ENCODE measurements at regions not wholly inside any gene's neighbourhood (a gene's known extent, or its start where the extent isn't known, plus 50 kb on each side); places are given as distances from the start of the nearest gene placed in this dataset.

GRCh38 chr3:5732081-5732480 lies 544.6 kb downstream of the EDEM1 start:
- Histone ChIP-seq H4K20me1 (replicated peaks; ENCODE audit: control insufficient read depth, extremely low read depth, insufficient read depth, low read length) (no peaks in the 10 kb centered on the region), H3K9ac (replicated peaks; ENCODE audit: extremely low read depth, insufficient read depth, low read length) (no peak overlapping the region), H3K4me2 (ENCODE audit: insufficient read depth, low read length) (no peak overlapping the region), H3K9me1 (replicated peaks; ENCODE audit: control insufficient read depth, extremely low read depth, insufficient read depth, low read length) (no peaks in the 10 kb centered on the region), H3K4me1 (ENCODE audit: control insufficient read depth, extremely low read depth, insufficient read depth, low read length) (no peaks in the 10 kb centered on the region), H3K27ac (ENCODE audit: insufficient read depth, low read depth, low read length) (no peak overlapping the region), H3K4me3 (replicated peaks in 1 of 3; ENCODE audit: insufficient read depth in 1 of 3, low read depth in 1 of 3, low read length in 3 of 3) (no peak overlapping the region), H3K27me3 (ENCODE audit: control insufficient read depth in 2 of 2, insufficient read depth in 2 of 2, low read length in 2 of 2) (no peaks in the 10 kb centered on the region), H2AFZ (ENCODE audit: low read depth, low read length) (no peak overlapping the region), H3K9me3 (replicated peaks; ENCODE audit: control insufficient read depth, insufficient read depth, low read length) (no peaks in the 10 kb centered on the region), H3K79me2 (ENCODE audit: control insufficient read depth, insufficient read depth, low read length) (no peaks in the 10 kb centered on the region), H3K36me3 (ENCODE audit: control insufficient read depth in 2 of 2, extremely low read depth in 1 of 2, insufficient read depth in 2 of 2, low read length in 2 of 2) (no peaks in the 10 kb centered on the region)
- DNase-seq (ENCODE audit: low read depth, low spot score) = no peak
- dilution Hi-C loops (cut with MboI; ENCODE audit: extremely low pct_ligation_motif_present, low sequenced_read_pairs) = no loop called here
- POLR2A ChIA-PET = no interaction called here
- no peak for TF ChIP-seq EZH2 (IDR thresholded peaks at IDR 0.05; ENCODE audit: borderline replicate concordance, low read depth, low read length, severe bottlenecking)
- TF ChIP-seq FOS (IDR thresholded peaks at IDR 0.05; ENCODE audit: borderline replicate concordance, insufficient read depth, low read length) = no peak
- TF ChIP-seq POLR2AphosphoS5 (IDR thresholded peaks at IDR 0.05; ENCODE audit: insufficient read depth, low read depth, low read length) = no peak
- no peak for TF ChIP-seq JUN (IDR thresholded peaks at IDR 0.05; ENCODE audit: borderline replicate concordance, insufficient read depth, insufficient read length, low read depth)
- no peak for TF ChIP-seq GATA2 (IDR thresholded peaks at IDR 0.05; ENCODE audit: insufficient read depth, insufficient read length, low read depth, low read length)
- TF ChIP-seq MAX (IDR thresholded peaks at IDR 0.05; ENCODE audit: insufficient read depth, insufficient read length) = no peak
- no peak for TF ChIP-seq CTCF (IDR thresholded peaks at IDR 0.05; ENCODE audit: extremely low read depth in 1 of 2, insufficient read depth in 1 of 2, low read depth in 1 of 2, low read length in 2 of 2)
- TF ChIP-seq POLR2A (IDR thresholded peaks at IDR 0.05; ENCODE audit: low read depth, low read length) = no peak
- TF ChIP-seq MYC (IDR thresholded peaks at IDR 0.05; ENCODE audit: low read depth, low read length) = no peak
- intact Hi-C loops (cut with micrococcal nuclease) = no loop called here
- CTCF ChIA-PET = no interaction called here
- no TSS peak for BruUV-seq (replicated peaks)
- FAIRE-seq = no peak

Measured in endothelial cell of umbilical vein (primary cell).